ENCODE measurements at regions not wholly inside any gene's neighbourhood (a gene's known extent, or its start where the extent isn't known, plus 50 kb on each side); places are given as distances from the start of the nearest gene placed in this dataset.

DNA sequence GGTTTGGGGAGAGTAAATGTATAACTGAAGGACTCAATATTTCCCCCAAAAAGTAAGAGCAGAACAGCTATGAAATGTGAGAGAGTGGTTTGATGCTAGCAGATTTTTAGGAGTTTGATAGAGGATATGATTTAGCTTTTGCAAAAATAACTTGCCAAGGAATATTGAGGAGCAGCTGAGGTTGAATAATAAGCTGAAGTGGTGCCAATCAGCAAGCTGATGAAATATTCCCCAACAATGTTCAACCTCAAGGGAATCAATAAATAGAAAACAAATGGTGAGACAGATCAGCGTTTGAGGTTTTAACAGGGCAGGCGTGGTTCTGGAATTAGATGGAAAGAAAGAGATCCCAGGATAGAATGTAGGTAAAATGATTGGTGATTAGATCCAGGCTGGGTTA is 413.4 kb upstream of the ADAMTS5 start (continued):
- TF ChIP-seq, protein P1, sequence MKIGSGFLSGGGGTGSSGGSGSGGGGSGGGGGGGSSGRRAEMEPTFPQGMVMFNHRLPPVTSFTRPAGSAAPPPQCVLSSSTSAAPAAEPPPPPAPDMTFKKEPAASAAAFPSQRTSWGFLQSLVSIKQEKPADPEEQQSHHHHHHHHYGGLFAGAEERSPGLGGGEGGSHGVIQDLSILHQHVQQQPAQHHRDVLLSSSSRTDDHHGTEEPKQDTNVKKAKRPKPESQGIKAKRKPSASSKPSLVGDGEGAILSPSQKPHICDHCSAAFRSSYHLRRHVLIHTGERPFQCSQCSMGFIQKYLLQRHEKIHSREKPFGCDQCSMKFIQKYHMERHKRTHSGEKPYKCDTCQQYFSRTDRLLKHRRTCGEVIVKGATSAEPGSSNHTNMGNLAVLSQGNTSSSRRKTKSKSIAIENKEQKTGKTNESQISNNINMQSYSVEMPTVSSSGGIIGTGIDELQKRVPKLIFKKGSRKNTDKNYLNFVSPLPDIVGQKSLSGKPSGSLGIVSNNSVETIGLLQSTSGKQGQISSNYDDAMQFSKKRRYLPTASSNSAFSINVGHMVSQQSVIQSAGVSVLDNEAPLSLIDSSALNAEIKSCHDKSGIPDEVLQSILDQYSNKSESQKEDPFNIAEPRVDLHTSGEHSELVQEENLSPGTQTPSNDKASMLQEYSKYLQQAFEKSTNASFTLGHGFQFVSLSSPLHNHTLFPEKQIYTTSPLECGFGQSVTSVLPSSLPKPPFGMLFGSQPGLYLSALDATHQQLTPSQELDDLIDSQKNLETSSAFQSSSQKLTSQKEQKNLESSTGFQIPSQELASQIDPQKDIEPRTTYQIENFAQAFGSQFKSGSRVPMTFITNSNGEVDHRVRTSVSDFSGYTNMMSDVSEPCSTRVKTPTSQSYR (CRISPR knock-in tag; IDR thresholded peaks at IDR 0.05): no peak
- TF ChIP-seq, protein P2, sequence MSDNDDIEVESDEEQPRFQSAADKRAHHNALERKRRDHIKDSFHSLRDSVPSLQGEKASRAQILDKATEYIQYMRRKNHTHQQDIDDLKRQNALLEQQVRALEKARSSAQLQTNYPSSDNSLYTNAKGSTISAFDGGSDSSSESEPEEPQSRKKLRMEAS (CRISPR knock-in tag; IDR thresholded peaks at IDR 0.05): no peak
- TF ChIP-seq ESRRA (CRISPR knock-in tag; IDR thresholded peaks at IDR 0.05; ENCODE audit: borderline replicate concordance): no peak
- no peak for TF ChIP-seq EMX1 (CRISPR knock-in tag; IDR thresholded peaks at IDR 0.05)
- TF ChIP-seq, protein P3, sequence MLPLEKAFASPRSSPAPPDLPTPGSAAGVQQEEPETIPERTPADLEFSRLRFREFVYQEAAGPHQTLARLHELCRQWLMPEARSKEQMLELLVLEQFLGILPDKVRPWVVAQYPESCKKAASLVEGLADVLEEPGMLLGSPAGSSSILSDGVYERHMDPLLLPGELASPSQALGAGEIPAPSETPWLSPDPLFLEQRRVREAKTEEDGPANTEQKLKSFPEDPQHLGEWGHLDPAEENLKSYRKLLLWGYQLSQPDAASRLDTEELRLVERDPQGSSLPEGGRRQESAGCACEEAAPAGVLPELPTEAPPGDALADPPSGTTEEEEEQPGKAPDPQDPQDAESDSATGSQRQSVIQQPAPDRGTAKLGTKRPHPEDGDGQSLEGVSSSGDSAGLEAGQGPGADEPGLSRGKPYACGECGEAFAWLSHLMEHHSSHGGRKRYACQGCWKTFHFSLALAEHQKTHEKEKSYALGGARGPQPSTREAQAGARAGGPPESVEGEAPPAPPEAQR (CRISPR knock-in tag; IDR thresholded peaks at IDR 0.05): no peak
- no peak for TF ChIP-seq RELA (CRISPR knock-in tag; IDR thresholded peaks at IDR 0.05; ENCODE audit: borderline replicate concordance)
- no peak for TF ChIP-seq SMAD3 (CRISPR knock-in tag; IDR thresholded peaks at IDR 0.05; ENCODE audit: borderline replicate concordance)
- TF ChIP-seq, protein P4, sequence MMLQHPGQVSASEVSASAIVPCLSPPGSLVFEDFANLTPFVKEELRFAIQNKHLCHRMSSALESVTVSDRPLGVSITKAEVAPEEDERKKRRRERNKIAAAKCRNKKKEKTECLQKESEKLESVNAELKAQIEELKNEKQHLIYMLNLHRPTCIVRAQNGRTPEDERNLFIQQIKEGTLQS (CRISPR knock-in tag; conservative IDR thresholded peaks at IDR 0.05): no peak
- TF ChIP-seq, protein P5, sequence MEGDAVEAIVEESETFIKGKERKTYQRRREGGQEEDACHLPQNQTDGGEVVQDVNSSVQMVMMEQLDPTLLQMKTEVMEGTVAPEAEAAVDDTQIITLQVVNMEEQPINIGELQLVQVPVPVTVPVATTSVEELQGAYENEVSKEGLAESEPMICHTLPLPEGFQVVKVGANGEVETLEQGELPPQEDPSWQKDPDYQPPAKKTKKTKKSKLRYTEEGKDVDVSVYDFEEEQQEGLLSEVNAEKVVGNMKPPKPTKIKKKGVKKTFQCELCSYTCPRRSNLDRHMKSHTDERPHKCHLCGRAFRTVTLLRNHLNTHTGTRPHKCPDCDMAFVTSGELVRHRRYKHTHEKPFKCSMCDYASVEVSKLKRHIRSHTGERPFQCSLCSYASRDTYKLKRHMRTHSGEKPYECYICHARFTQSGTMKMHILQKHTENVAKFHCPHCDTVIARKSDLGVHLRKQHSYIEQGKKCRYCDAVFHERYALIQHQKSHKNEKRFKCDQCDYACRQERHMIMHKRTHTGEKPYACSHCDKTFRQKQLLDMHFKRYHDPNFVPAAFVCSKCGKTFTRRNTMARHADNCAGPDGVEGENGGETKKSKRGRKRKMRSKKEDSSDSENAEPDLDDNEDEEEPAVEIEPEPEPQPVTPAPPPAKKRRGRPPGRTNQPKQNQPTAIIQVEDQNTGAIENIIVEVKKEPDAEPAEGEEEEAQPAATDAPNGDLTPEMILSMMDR (IDR thresholded peaks at IDR 0.05): no peak
- TF ChIP-seq SOX15 (CRISPR knock-in tag; IDR thresholded peaks at IDR 0.05): no peak
- TF ChIP-seq, protein P6, sequence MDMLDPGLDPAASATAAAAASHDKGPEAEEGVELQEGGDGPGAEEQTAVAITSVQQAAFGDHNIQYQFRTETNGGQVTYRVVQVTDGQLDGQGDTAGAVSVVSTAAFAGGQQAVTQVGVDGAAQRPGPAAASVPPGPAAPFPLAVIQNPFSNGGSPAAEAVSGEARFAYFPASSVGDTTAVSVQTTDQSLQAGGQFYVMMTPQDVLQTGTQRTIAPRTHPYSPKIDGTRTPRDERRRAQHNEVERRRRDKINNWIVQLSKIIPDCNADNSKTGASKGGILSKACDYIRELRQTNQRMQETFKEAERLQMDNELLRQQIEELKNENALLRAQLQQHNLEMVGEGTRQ (CRISPR knock-in tag; IDR thresholded peaks at IDR 0.05): no peak
- TF ChIP-seq MYBL2 (CRISPR knock-in tag; IDR thresholded peaks at IDR 0.05): no peak
- TF ChIP-seq, protein P7, sequence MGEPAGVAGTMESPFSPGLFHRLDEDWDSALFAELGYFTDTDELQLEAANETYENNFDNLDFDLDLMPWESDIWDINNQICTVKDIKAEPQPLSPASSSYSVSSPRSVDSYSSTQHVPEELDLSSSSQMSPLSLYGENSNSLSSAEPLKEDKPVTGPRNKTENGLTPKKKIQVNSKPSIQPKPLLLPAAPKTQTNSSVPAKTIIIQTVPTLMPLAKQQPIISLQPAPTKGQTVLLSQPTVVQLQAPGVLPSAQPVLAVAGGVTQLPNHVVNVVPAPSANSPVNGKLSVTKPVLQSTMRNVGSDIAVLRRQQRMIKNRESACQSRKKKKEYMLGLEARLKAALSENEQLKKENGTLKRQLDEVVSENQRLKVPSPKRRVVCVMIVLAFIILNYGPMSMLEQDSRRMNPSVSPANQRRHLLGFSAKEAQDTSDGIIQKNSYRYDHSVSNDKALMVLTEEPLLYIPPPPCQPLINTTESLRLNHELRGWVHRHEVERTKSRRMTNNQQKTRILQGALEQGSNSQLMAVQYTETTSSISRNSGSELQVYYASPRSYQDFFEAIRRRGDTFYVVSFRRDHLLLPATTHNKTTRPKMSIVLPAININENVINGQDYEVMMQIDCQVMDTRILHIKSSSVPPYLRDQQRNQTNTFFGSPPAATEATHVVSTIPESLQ (CRISPR knock-in tag; IDR thresholded peaks at IDR 0.05): no peak
- TF ChIP-seq, protein P8, sequence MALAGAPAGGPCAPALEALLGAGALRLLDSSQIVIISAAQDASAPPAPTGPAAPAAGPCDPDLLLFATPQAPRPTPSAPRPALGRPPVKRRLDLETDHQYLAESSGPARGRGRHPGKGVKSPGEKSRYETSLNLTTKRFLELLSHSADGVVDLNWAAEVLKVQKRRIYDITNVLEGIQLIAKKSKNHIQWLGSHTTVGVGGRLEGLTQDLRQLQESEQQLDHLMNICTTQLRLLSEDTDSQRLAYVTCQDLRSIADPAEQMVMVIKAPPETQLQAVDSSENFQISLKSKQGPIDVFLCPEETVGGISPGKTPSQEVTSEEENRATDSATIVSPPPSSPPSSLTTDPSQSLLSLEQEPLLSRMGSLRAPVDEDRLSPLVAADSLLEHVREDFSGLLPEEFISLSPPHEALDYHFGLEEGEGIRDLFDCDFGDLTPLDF (CRISPR knock-in tag; IDR thresholded peaks at IDR 0.05): no peak

DNA sequence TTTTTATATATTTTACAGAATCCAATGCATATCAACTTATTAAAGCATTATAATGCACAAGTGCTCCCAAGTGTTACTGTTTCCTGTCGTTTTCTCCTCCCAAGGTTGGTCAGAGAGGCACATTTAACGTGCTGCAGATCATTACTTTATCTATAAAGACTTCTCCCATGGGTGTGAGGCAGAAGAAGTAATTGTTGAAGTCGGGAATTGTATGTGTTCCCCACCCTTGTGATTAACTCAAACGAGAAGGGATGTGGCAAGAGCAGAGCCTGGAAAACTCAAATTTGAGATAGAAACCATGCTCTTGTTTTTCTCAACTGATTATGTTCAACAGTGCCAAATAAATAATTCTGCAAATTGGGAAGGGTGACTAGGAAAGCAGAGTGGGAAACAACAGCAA is 412.5 kb upstream of the ADAMTS5 start:
- no peak for TF ChIP-seq FOXP1 (CRISPR knock-in tag; IDR thresholded peaks at IDR 0.05; ENCODE audit: borderline replicate concordance)
- no peak for TF ChIP-seq KAT7 (CRISPR knock-in tag; IDR thresholded peaks at IDR 0.05; ENCODE audit: borderline replicate concordance)
- TF ChIP-seq NFE2L1 (CRISPR knock-in tag; IDR thresholded peaks at IDR 0.05): no peak
- TF ChIP-seq, protein P9, sequence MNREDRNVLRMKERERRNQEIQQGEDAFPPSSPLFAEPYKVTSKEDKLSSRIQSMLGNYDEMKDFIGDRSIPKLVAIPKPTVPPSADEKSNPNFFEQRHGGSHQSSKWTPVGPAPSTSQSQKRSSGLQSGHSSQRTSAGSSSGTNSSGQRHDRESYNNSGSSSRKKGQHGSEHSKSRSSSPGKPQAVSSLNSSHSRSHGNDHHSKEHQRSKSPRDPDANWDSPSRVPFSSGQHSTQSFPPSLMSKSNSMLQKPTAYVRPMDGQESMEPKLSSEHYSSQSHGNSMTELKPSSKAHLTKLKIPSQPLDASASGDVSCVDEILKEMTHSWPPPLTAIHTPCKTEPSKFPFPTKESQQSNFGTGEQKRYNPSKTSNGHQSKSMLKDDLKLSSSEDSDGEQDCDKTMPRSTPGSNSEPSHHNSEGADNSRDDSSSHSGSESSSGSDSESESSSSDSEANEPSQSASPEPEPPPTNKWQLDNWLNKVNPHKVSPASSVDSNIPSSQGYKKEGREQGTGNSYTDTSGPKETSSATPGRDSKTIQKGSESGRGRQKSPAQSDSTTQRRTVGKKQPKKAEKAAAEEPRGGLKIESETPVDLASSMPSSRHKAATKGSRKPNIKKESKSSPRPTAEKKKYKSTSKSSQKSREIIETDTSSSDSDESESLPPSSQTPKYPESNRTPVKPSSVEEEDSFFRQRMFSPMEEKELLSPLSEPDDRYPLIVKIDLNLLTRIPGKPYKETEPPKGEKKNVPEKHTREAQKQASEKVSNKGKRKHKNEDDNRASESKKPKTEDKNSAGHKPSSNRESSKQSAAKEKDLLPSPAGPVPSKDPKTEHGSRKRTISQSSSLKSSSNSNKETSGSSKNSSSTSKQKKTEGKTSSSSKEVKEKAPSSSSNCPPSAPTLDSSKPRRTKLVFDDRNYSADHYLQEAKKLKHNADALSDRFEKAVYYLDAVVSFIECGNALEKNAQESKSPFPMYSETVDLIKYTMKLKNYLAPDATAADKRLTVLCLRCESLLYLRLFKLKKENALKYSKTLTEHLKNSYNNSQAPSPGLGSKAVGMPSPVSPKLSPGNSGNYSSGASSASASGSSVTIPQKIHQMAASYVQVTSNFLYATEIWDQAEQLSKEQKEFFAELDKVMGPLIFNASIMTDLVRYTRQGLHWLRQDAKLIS (CRISPR knock-in tag; IDR thresholded peaks at IDR 0.05; ENCODE audit: borderline replicate concordance): no peak
- TF ChIP-seq MYBL2 (CRISPR knock-in tag; IDR thresholded peaks at IDR 0.05): no peak
- TF ChIP-seq ZNF263 (CRISPR knock-in tag; IDR thresholded peaks at IDR 0.05; ENCODE audit: low read depth): no peak
- TF ChIP-seq ZNF138 (CRISPR knock-in tag; conservative IDR thresholded peaks at IDR 0.05): no peak
- TF ChIP-seq, protein P10, sequence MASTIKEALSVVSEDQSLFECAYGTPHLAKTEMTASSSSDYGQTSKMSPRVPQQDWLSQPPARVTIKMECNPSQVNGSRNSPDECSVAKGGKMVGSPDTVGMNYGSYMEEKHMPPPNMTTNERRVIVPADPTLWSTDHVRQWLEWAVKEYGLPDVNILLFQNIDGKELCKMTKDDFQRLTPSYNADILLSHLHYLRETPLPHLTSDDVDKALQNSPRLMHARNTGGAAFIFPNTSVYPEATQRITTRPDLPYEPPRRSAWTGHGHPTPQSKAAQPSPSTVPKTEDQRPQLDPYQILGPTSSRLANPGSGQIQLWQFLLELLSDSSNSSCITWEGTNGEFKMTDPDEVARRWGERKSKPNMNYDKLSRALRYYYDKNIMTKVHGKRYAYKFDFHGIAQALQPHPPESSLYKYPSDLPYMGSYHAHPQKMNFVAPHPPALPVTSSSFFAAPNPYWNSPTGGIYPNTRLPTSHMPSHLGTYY (CRISPR knock-in tag; IDR thresholded peaks at IDR 0.05): no peak
- no peak overlapping the region for H3K4me3 Mint-ChIP-seq
- DNase-seq (ENCODE audit: low spot score) (no peak), ATAC-seq (no peak)
- CTCF ChIA-PET: no interaction called here
- H3K27me3 Mint-ChIP-seq (ENCODE audit: low read depth): no peaks in the 10 kb centered on the region
- no peak overlapping the region for H3K27ac Mint-ChIP-seq
- POLR2A ChIA-PET: no interaction called here
- peaks cover 3% of the 10 kb centered on the region for H3K9me3 Mint-ChIP-seq
- peaks cover 26% of the 10 kb centered on the region for H3K4me1 Mint-ChIP-seq
- H3K36me3 Mint-ChIP-seq: no peaks in the 10 kb centered on the region
